ENCODE measurements at regions not wholly inside any gene's neighbourhood (a gene's known extent, or its start where the extent isn't known, plus 50 kb on each side); places are given as distances from the start of the nearest gene placed in this dataset.

- DNase-seq, result no peak
- Histone ChIP-seq H3K9me2 (replicated peaks; ENCODE audit: insufficient read depth, low read length) (no peaks in the 10 kb centered on the region), H3K4me3 (ENCODE audit: low read length) (no peak overlapping the region), H3F3A (ENCODE audit: insufficient read depth, low read length) (no peaks in the 10 kb centered on the region), H3K9me3 (replicated peaks; ENCODE audit: insufficient read depth, low read length) (no peaks in the 10 kb centered on the region), H3K27me3 (replicated peaks; ENCODE audit: insufficient read depth, low read length) (no peaks in the 10 kb centered on the region), H3K9ac (ENCODE audit: low read length) (no peak overlapping the region), H3K4me2 (ENCODE audit: low read depth, low read length) (no peak overlapping the region), H2AFZ (ENCODE audit: low read length) (no peak overlapping the region), H3K4me1 (ENCODE audit: low read length) (no peaks in the 10 kb centered on the region), H3K36me3 (replicated peaks; ENCODE audit: insufficient read depth, low read length) (no peaks in the 10 kb centered on the region), H3K79me2 (ENCODE audit: low read length) (no peaks in the 10 kb centered on the region), H3K27ac (ENCODE audit: low read length) (no peak overlapping the region), H4K20me1 (ENCODE audit: insufficient read depth, low read length) (no peaks in the 10 kb centered on the region)
- TF ChIP-seq CTCF (IDR thresholded peaks at IDR 0.05; ENCODE audit: low read length), result no peak
- TF ChIP-seq EZH2 (optimal IDR thresholded peaks at IDR 0.05; ENCODE audit: low read depth, low read length), result no peak
- no peak for TF ChIP-seq EZH2phosphoT487 (IDR thresholded peaks at IDR 0.05; ENCODE audit: low read length)
These were observed 218.2 kb upstream of the ADGRL2 start for GRCh38 chr1:81582467-81582986.

- no peak overlapping the region for H3K9ac ChIP-seq (ENCODE audit: low read length)
- H3K4me3 ChIP-seq (ENCODE audit: low read length), result no peak overlapping the region
- H3K27me3 ChIP-seq (replicated peaks; ENCODE audit: insufficient read depth, low read length), result no peaks in the 10 kb centered on the region
- H3K4me2 ChIP-seq (ENCODE audit: low read depth, low read length), result no peak overlapping the region
- no peak overlapping the region for H2AFZ ChIP-seq (ENCODE audit: low read length)
- no peak for TF ChIP-seq EZH2 (optimal IDR thresholded peaks at IDR 0.05; ENCODE audit: low read depth, low read length)
- no peak for TF ChIP-seq EZH2phosphoT487 (IDR thresholded peaks at IDR 0.05; ENCODE audit: low read length)
- no peak for TF ChIP-seq CTCF (IDR thresholded peaks at IDR 0.05; ENCODE audit: low read length)
- H3F3A ChIP-seq (ENCODE audit: insufficient read depth, low read length), result no peaks in the 10 kb centered on the region
- DNase-seq, result no peak
- no peaks in the 10 kb centered on the region for H3K79me2 ChIP-seq (ENCODE audit: low read length)
- no peaks in the 10 kb centered on the region for H3K36me3 ChIP-seq (replicated peaks; ENCODE audit: insufficient read depth, low read length)
- H3K9me2 ChIP-seq (replicated peaks; ENCODE audit: insufficient read depth, low read length), result no peaks in the 10 kb centered on the region
- no peaks in the 10 kb centered on the region for H4K20me1 ChIP-seq (ENCODE audit: insufficient read depth, low read length)
- 0 out of 2 replicates have a peak, but pooled peaks cover 5% of the 10 kb centered on the region for H3K4me1 ChIP-seq (ENCODE audit: low read length)
- H3K9me3 ChIP-seq (replicated peaks; ENCODE audit: insufficient read depth, low read length), result no peaks in the 10 kb centered on the region
- no peak overlapping the region for H3K27ac ChIP-seq (ENCODE audit: low read length)
These were observed 221.9 kb upstream of the ADGRL2 start for GRCh38 chr1:81578867-81579266.

DNA sequence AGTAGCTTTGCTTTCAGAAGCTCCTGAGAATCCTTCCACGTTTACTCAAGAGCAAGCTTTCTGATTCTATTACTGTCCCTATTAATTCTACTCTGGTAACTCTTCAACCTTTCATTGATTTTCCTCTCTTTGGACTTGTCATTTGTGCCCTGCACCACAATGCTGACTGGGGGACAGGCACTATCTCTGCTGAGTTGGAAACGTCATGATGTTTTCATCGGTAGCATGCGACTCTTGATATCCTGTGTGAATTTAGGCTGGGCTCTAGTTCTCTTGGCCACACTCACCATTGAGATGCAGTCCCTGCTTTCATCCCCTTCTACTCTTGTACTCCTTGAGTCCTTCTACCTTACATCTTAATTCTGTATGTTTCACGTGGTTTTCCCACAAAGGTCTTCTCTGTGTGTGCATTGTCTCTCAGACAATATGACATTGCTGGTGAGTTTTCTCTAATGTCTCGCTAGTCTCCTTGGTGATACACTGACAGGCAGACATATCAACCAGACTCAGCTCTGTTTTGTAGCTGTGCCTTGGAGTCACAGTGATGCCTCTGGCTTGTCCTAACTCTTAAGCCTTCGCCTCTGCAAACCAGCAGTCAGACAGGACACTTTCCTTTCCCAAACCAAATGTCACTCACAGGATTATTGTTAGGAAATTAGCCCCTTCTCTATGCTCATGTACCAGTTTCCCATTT is 223.6 kb upstream of the ADGRL2 start:
- DNase-seq, result no peak
- H3K27me3 ChIP-seq (replicated peaks; ENCODE audit: insufficient read depth, low read length), result no peaks in the 10 kb centered on the region
- no peak overlapping the region for H2AFZ ChIP-seq (ENCODE audit: low read length)
- no peaks in the 10 kb centered on the region for H3K79me2 ChIP-seq (ENCODE audit: low read length)
- no peak overlapping the region for H3K4me3 ChIP-seq (ENCODE audit: low read length)
- H3F3A ChIP-seq (ENCODE audit: insufficient read depth, low read length), result no peaks in the 10 kb centered on the region
- H3K9ac ChIP-seq (ENCODE audit: low read length), result no peak overlapping the region
- H3K9me3 ChIP-seq (replicated peaks; ENCODE audit: insufficient read depth, low read length), result no peaks in the 10 kb centered on the region
- H3K9me2 ChIP-seq (replicated peaks; ENCODE audit: insufficient read depth, low read length), result no peaks in the 10 kb centered on the region
- 0 out of 2 replicates have a peak, but pooled peaks cover 5% of the 10 kb centered on the region for H3K4me1 ChIP-seq (ENCODE audit: low read length)
- no peaks in the 10 kb centered on the region for H4K20me1 ChIP-seq (ENCODE audit: insufficient read depth, low read length)
- no peaks in the 10 kb centered on the region for H3K36me3 ChIP-seq (replicated peaks; ENCODE audit: insufficient read depth, low read length)
- TF ChIP-seq EZH2phosphoT487 (IDR thresholded peaks at IDR 0.05; ENCODE audit: low read length) (no peak), CTCF (IDR thresholded peaks at IDR 0.05; ENCODE audit: low read length) (no peak), EZH2 (optimal IDR thresholded peaks at IDR 0.05; ENCODE audit: low read depth, low read length) (no peak)
- no peak overlapping the region for H3K27ac ChIP-seq (ENCODE audit: low read length)
- no peak overlapping the region for H3K4me2 ChIP-seq (ENCODE audit: low read depth, low read length)

Data from MM.1S (cell line).